Endometrial microvascular endothelial cells (primary cell): ENCODE measurements at regions not wholly inside any gene's neighbourhood (a gene's known extent, or its start where the extent isn't known, plus 50 kb on each side); places are given as distances from the start of the nearest gene placed in this dataset.

Experiments
- in situ Hi-C: cut with HindIII; loops from 2 replicates; pipeline ENCODE4 v1.10.0; 2017; ENCODE audit warnings: low sequenced_read_pairs, low pct_unique_long_range_greater_than_20kb; ENCODE audit errors: inconsistent ontology term

GRCh38 chr20:57928181-57928967 is 218.6 kb upstream of the PMEPA1 start:
- in situ Hi-C loops, result no loop called here

DNA sequence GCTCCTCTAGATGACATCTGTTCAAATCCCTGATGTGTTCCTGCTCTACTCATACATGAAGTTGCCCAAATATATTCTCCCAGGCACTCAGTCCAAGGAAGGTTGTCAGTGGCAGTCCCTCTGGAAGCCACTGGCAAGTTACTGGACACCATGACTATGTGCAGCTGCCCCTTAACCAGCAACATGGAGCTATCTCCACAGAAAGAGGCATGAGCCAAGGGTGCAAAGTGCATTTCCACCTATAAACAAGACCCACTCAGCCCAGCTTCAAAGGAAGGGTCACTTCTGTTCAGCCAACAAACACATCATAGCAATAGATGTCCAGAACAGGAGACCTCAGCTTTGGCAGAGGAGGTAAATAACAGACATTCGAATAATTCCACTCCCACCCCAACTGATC is 217.6 kb upstream of the PMEPA1 start:
- in situ Hi-C loops, result no loop called here

- in situ Hi-C loops, result no loop called here
These were observed 212.9 kb upstream of the PMEPA1 start for GRCh38 chr20:57922706-57923105.

DNA sequence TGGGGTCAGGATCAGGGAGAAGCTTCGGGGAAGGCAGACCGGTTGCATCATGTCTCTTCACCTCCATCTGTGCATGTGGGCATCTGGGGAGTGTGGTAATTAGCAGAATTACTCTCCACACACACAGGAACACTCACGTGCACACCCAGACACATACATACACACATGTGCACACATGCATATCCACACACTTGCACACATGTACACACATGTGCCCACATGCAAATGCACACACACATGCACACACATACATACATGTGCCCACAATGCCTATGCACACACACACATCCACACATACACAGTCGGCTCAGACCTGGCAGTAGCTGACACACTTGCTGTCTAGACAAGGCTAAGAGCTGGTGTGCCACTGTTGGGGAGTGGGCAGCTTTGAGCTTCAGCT is 212.3 kb upstream of the PMEPA1 start:
- in situ Hi-C loops, result no loop called here

- in situ Hi-C loops, result no loop called here
These were observed 211.9 kb upstream of the PMEPA1 start for GRCh38 chr20:57921676-57922075.

DNA sequence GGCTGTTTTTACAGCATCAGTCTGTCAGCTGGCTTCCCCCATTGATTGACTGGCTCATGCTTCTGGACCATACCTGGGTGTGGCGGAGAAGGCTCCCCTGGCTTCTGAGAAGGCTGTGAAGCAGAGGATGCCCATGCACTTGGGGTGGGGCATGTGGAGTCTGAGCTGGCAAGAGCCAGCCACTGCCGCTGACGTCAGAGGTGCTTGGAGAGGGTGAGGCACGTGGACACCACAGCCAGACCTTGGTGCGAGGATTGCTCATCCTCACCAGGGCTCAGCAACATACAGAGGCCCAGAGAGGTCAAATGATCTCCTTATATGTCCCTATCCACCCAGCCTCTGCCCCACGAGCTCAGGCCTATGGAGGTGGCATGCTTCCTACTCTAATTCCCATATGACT is 211.2 kb upstream of the PMEPA1 start:
- in situ Hi-C loops, result no loop called here

DNA sequence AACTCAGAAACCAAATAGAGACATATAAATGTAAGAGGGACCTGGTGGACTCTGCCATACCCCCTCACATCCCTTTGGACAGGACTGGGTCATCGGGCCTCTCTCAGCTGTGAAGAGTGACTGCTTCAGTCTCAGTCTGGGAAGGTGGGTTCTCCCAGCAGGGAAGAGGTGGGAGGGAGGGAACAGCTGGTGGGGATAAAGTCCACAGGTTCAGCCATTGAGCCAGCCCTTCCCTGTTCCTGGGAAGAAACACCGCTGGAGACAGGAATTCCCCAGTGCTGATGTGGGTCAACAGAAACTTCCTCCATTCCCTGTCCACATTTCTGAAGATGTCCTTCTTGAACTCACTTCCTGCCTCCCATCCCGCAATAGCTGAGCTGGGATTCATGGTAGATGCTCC is 209.2 kb upstream of the PMEPA1 start:
- in situ Hi-C loops, result no loop called here

- in situ Hi-C loops, result no loop called here
These were observed 208.7 kb upstream of the PMEPA1 start for GRCh38 chr20:57918551-57918950.

DNA sequence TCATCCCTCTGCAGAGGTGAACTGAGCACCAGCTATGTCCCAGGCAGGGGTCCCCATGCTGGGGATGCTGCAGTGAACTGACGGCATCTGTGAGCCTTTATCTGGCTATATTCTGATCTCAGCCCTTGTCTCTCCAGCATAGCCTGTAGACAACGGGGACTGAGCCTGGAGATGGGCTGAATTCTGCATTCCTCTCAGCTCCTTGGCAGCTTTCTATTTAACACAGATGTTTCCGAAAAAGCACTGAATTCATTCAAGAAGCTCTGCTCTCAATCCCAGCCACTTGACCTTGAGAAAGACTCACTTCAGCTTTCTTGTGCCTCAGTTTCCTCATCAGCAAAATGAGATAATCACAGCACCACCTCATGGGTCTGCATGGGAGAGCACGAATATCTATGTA is 204.4 kb upstream of the PMEPA1 start:
- in situ Hi-C loops, result no loop called here

DNA sequence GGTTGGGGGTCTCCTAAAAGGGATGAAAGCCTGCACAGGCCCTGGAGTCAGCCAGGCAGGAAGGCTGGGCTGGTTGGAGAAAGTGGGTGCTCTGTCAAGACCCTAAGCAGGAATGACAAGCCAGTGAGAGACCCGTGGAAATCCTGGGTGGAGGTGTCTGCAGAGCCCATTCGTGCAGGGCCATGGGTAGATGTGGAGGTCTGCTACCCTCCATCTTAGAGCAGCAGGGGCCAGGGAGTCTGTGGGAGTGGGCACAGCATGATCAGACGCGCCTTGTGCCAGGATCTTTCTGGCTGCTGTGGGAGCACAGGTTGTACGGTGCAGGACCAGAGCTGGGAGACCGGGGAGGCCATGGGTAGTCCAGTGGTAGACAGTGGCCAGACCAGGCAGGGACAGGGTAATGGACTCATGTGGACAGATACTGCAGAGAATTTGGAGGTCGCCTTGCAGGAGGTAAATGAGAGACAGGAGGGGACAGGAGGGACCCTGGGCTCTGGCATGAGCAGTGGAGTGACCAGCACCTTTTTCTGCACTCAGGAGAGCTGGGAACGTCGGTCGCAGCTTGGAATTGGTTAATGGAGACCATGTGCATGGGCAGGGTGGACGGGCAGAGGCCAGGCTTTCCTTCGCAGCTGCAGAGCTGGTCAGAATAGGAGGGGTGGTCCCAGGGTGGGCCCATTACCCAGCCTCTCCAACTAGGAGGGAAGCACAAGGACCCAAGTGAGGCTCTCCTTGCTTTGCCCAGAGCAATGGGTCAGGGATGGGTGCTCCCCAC is 203.5 kb upstream of the PMEPA1 start:
- in situ Hi-C loops, result no loop called here

- in situ Hi-C loops, result no loop called here
These were observed 202.4 kb upstream of the PMEPA1 start for GRCh38 chr20:57912227-57912582.

DNA sequence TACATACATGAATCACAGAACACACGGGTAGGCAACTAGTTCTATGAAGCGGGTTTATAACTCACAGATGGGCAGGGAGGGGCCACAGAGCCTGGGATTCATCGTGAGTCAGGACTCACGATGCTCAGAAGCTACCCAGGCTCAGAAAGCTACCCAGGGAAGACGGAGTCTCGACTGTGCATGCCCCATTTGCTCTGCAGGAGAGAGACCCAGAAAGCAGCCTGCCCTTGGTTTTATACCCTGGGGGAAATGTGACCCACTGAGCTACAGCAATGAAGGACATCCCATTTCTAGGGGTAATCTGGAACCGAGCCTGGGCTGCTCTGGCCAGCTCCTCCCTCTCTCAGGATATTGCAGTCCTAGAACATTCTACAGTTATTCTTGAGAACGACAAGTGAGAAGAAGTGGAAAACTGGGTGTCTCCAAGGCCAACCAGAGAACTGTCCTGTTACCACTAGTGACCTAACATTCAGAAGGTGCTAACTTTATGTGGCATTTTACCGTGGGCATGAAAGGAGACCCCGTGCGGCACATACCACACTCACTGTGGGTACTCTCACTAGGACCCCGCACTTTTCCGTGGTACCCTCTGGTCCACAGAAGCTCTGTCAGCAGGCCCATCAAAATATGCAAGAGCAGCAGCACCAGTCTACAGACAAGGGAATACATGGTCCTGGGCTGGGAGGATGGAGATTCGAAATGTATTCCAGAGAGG is 201.9 kb upstream of the PMEPA1 start:
- in situ Hi-C loops, result no loop called here

- in situ Hi-C loops, result no loop called here
These were observed 200.9 kb upstream of the PMEPA1 start for GRCh38 chr20:57910716-57911115.

GRCh38 chr20:57909763-57910331 is 200.0 kb upstream of the PMEPA1 start:
- in situ Hi-C loops, result no loop called here

DNA sequence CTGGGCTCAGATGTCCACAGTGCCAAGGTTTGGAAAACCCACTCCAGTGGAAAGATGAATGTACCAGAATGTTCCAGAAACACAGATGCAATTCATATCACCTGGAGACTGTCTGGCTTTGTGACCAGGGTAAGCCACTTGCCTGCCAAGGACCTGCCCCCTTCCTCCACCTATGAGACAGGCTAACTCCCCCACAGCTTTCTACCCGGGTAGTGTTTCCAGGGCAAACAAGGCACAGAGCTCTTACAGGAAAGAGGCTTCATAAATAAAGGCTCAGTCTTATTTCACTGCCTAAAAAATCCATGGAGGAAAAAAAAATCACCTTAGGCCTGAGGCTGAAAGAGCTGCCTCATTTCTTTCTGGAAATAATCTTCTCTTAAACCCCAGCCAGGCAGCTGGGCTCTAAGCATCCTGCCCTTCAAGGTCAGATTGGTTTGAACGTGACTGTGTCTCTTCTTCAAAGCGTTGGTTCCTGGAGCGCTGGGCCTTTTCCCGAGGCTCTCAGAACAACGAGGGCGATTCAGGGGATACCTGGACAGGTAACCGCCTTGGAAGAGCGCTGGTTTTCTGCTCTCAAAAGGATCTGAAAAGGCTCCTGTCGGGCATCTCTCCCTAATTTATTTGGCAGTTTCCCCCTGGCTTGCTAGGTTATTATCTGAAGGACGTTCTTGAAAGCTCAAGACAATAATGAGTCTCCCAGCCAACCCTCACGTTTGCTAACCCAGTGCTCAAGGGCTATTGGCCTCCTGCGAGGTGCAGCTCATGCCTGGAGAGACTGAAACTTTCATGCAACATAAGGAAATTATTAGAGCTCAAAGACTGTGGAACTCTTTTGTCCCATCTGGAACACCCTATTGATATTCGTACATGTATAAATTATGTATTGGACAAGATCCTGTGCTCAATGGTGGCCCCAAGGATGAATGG is 199.2 kb upstream of the PMEPA1 start:
- in situ Hi-C loops, result no loop called here

DNA sequence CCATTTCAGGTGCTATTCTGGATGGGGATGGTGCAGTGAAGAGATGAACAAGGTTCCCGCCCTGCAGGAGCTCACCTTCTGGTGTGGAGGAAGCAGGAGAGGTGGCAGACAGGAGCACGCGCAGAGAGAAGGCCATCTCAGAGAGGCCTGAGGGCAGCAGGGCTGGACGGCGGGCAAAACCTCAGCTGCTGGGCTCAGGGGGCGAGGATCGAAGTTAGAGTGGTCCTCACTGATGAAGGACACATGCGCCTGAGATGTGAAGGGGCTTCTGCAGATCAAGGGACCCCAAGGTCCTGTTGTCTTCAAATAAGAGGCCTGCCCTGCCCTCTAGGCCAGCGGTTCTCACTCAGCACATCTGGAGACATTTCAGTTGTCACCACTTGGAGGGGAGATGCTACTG is 198.4 kb upstream of the PMEPA1 start:
- in situ Hi-C loops, result no loop called here

DNA sequence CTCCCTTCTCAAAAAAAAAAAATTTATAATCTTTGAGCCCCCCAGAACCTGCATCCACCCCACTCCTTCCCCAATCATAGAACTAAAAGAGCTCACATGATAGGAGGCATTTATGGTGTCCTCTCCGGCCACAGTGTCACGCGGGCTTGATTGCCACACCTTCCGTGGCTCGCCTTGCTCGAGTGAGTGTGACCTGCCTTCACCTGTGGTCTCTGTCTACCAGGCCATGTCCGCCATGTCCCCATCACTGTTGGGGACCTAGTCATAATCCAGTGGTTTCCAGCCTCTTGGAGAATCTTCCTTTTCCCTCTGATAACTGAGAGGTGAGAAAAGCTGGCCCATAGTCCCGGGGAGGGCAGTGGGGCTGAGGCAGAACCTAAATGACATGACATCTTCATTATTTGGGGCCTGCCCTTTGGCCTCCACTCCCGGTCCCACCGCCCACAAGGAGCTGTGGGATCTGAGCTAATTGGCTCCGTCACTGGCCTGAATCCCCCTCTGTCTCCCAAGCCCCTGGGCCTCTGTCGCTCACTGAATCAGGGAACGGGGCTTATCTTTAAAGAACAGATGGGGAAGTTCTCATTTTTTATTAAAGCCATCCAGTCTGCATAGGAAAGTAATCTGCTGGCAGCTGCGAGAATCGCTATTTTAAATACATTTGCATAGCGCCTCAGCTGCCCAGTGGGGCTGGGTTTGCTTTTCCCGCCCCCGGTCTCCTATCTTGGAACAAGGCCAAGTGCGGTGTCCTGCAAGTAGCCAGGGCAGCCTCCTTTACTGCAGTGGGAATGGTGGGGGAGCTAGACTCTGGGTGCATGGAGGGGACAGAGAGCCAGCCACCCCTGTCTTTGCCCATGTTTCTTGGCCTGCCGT is 197.6 kb upstream of the PMEPA1 start:
- in situ Hi-C loops, result no loop called here

DNA sequence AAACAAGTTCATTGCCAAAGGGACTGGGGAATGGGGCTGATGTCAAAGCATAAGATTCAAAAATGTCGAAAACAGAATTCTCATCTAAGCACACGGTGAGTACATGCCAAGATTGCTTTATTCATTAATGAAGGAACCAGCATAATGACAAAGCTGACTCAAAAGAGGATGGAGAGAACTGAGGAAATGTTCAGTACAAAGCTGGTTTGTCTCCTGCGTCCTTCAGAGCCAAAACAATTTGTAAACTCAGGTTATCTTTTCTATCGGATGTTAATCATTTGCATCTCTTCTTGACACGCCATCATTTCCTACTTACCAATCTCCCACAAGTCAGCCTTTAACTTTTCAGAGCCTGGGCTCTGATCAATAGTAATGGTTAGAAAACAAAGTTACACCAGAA is 195.6 kb upstream of the PMEPA1 start:
- in situ Hi-C loops, result no loop called here
